ENCODE measurements at regions not wholly inside any gene's neighbourhood (a gene's known extent, or its start where the extent isn't known, plus 50 kb on each side); places are given as distances from the start of the nearest gene placed in this dataset.

- TF ChIP-seq POLR2A (IDR thresholded peaks at IDR 0.05; ENCODE audit: low read length) (no peak), GATA1 (IDR thresholded peaks at IDR 0.05; ENCODE audit: low read depth, low read length) (no peak)
Observed at GRCh38 chr5:58009754-58010153, 450.1 kb downstream of the PLK2 start.
